GM10266 (cell line): ENCODE measurements at regions not wholly inside any gene's neighbourhood (a gene's known extent, or its start where the extent isn't known, plus 50 kb on each side); places are given as distances from the start of the nearest gene placed in this dataset.
A peak's percentile ranks its signal among the peaks of the same experiment; 100 is the strongest.

ENCODE experiments used
- DNase-seq: peaks from one replicate; pipeline ENCODE4 v3.0.0; 2012; ENCODE audit errors: extremely low spot score
- TF ChIP-seq, protein P1 (sequence below): IDR thresholded peaks from 2 replicates; pipeline ENCODE4 v1.5.1; 2012; ENCODE audit warnings: mild to moderate bottlenecking, low read depth; ENCODE audit not compliant: control insufficient read depth, insufficient read depth; ENCODE audit errors: missing control alignments

GRCh38 chr3:95670765-95671164 is 1143.6 kb upstream of the EPHA6 start:
- DNase-seq, result no peak
- TF ChIP-seq, protein P1, sequence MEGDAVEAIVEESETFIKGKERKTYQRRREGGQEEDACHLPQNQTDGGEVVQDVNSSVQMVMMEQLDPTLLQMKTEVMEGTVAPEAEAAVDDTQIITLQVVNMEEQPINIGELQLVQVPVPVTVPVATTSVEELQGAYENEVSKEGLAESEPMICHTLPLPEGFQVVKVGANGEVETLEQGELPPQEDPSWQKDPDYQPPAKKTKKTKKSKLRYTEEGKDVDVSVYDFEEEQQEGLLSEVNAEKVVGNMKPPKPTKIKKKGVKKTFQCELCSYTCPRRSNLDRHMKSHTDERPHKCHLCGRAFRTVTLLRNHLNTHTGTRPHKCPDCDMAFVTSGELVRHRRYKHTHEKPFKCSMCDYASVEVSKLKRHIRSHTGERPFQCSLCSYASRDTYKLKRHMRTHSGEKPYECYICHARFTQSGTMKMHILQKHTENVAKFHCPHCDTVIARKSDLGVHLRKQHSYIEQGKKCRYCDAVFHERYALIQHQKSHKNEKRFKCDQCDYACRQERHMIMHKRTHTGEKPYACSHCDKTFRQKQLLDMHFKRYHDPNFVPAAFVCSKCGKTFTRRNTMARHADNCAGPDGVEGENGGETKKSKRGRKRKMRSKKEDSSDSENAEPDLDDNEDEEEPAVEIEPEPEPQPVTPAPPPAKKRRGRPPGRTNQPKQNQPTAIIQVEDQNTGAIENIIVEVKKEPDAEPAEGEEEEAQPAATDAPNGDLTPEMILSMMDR, result no peak

DNA sequence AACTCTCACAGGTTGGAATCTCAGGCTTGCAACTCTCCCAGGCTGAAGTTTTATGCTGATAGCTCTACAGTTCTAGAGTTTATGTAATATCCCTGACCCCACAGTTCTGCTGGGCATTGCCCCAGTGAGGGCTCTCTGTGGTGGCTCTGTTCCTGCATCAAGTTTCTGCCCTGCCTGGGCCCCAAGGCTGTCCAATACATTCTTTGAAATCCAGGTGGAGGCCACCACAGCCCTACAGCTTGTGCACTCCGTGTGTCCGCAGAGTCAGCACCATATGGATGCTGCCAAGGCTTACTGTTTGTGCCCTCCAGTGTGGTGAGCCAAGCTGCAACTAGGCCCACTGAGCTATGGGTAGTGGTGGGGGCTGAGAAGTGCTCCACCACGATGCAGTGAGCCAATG is 1141.2 kb upstream of the EPHA6 start:
- TF ChIP-seq, protein P1, result no peak
- no peak for DNase-seq

GRCh38 chr3:95705786-95706418 is 1108.5 kb upstream of the EPHA6 start:
- TF ChIP-seq, protein P1, result no peak
- no peak for DNase-seq

- DNase-seq, result no peak
- TF ChIP-seq, protein P1, result no peak
These were observed 1107.1 kb upstream of the EPHA6 start for GRCh38 chr3:95707268-95707667.

DNA sequence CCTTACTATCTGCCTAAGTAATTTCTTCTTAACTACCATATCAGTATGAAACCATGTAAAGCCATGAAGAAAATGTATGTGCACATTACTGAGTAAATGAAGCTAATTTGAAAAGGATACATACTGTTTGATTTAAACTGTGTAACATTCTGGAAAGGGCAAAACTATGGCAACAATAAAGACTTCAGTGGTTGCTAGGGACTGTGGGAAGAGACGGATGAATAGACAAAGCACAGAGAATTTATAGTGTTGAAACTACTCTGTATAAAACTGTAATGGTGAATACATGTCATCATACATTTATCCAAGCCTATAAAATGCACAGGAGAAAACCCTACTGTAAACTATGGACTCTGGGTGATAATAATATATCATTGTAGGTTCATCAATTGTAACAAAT is 1103.7 kb upstream of the EPHA6 start:
- TF ChIP-seq, protein P1, result no peak
- no peak for DNase-seq

- no peak for DNase-seq
- TF ChIP-seq, protein P1, result peak; percentile 18
These were observed 1102.6 kb upstream of the EPHA6 start for GRCh38 chr3:95711789-95712188.

DNA sequence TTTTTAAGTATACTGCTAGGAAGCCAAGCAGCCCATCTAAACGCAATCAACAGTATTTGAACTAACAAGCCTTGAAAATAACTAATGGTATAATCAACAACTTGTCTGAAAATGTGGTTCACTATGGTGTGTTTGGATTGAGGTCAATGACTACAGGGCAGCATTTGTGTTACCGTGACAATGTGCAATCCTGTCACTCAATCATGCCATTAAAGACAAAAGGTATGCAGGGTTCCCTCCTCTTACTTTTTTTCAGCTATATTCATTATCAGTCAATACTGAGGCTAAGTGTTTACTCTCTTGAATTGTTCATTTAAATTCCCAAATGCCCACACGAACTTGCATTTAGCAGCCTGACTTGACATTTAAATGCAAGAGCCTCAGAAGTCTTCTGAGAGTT is 1099.3 kb upstream of the EPHA6 start:
- DNase-seq, result no peak
- TF ChIP-seq, protein P1, result no peak
